ENCODE measurements at regions not wholly inside any gene's neighbourhood (a gene's known extent, or its start where the extent isn't known, plus 50 kb on each side); places are given as distances from the start of the nearest gene placed in this dataset.

DNA sequence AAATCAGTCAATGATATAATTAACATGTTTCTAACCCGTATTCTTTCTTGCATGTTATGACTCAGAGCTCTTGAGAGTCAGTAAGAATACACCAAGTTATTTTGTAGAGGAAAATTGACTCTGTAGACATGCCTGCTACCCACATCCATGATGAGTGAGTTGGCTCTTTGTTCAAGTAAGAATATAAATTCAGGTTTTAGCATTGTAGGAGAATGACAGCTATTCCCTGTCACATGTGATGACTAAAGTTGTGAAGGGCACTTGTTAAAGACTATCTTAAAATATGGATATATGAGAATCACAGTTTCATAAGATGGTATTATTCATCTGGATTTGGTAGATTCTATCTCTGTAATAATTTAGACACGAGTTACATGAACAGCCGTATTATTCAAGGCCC is 209.1 kb downstream of the CCDC59 start:
- no peak for DNase-seq

DNA sequence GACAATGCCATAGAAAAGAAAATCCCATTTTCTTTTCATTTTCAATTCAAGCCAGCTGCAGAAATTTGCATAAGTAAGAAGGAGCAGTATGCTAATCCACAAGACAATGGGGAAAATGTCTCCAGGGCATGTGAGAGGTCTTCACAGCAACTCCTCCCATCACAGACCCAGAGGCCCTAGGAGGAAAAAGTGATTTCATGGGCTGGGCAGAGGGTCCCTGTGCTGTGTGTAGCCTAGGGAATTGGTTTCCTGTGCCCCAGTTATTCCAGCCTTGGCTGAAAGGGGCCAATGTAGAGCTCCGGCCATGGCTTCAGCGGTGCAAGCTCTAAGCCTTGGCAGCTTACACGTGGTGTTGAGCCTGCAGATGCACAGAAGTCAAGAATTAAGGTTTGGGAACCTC is 211.4 kb downstream of the CCDC59 start:
- DNase-seq = no peak

DNA sequence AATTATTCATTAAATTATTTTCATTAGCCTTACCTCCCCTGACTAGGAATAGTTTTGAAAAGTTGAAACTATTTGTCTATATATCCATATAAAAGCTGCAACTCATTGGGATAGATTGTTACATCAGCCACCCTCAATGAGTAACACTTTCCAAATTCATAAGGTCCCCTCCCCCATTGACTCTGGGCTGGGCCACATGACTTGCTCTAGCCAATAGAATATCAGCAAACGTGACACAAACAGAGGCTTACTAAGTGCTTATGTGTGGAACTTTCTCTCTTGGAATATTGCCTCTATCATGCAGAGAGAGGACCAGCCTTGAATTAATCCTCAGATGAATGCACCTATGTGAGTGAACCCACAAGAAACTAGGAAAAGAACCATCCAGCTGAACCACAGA is 213.7 kb downstream of the CCDC59 start:
- no peak for DNase-seq

DNA sequence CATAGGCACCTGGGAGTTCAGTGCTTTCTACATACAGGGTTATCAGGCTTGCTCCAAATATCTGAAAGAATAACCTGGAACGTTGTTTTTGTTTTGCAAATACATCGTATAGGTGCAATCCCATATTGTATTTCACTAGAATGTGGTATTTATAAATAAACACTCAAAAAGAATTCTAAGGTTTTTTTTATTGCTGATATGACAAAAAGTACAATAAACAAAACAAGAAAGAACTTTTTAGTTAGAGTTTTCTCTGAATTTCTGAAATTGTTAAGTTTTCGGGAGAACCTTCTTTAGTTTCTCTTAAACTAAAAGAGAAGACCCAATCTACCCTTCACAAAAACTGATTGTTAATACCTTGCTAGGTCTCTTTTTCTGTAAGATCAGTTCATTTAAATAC is 225.8 kb downstream of the CCDC59 start:
- DNase-seq = no peak

DNA sequence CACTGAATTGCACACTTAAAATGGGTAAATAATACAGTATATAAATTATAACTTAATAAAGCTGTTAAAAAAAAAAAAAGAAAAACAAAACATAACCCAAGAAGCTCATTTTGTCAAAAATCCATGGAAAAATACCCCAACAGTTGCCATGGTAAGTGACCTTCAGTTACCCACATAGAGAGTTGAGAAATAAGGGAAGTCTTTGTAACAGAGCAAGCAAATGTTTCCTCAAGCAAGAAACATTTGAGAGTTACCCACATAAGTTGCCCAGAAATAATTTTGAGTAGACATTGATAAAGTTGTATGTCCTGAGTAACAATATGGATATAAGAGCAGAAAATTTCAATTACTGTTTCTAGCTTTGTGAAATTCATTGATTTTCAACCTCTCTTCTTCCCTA is 227.4 kb downstream of the CCDC59 start:
- no peak for DNase-seq

DNA sequence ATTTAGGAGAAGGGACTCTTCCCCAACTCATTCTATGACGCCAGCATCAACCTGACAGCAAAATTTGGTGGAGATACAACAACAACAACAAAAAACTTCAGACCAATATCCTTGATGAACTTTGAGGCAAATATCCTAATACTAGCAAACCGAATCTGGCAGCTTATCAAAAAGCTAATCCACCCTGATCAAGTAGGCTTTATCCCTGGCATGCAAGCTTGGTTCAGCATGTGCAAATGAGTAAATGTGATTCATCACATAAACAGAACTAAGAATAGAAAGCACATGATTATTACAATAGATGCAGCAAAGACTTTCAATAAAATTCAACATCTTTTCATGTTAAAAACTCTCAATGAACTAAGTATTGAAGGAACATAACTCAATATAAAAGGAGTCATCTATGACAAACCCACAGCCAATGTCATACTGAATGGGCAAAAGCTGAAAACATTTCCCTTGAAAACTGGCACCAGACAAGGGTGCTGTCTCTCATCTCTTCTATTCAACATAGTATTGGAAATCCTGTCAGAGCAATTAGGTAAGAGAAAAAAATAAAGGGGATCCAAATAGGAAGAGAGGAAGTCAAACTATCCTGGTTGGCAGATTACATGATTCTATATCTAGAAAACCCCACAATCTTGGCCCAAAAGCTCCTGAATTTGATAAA is 233.3 kb downstream of the CCDC59 start:
- no peak for DNase-seq

DNA sequence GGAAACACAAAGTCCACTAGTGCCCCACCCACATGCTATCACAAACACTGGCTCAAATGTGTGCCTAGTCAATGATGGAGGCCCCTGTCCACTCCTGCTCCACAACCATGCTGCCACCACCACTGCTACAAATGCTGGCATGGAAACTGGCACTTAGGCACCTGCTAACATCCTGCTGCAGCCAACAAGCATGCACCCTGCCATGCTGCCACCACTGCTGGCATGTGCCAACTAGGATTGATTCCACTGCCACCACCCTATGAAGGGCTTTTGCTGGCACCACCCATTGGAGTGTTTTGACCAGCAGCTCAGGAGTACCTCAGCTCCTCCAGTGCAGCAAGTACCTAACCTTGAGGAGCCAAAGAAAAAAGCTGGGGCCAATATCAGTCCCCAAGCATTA is 236.6 kb downstream of the CCDC59 start:
- no peak for DNase-seq

DNA sequence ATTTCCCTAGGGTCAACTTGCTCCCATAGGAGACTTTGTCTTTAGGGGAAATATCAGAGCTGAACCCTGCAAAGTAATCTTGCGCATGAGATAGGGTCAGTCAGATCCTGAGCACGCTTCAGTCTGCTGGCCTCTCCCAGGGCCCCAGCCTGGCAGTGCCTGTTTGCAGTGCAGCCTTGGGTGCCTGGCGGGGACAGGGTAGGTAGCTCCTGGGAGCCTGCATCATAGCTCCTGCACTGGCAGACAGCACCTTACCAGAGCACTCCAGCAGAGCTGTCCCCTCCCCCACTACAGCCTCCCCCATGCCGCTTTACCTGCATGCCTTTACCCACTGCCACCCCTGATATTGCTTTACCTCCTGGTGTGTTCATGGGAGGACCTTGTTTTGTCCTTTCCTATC is 237.3 kb downstream of the CCDC59 start:
- DNase-seq = no peak

DNA sequence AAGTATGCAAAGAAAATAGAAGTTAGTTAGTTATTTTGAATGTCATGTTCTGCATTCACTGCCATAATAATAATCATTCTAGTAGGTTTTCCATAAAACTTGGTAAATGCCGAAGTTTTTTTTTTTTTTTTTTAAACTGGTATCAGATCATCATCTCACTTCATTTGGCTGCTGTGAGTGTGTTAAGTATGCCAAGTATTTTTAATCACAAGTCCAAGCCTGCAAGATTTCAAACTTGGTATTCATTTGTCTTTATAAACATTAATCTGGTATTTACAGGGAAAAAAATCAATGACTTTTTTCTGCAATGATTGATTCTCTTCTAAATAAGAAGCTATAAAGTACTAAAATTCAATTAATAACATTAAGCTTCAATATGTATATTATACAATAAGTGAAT is 248.9 kb downstream of the CCDC59 start:
- no peak for DNase-seq

DNA sequence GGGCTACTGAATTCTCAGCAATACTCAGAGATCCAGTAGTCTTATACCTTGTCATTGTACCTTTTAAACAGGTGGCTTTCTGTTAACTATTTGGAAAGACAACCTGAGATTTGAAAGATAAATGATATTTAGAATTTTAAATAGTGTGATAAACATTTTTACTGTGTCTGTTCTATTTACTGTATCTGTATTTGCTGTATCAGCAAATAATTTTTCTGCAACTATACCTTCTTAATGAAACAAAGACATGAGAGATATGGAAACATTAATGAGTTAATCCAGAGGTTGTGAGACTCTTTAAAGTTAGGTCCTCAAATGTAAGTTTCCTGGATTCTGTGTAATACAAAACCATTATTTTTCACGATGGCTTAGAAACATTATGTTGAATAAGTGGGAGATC is 249.6 kb downstream of the CCDC59 start:
- no peak for DNase-seq

DNA sequence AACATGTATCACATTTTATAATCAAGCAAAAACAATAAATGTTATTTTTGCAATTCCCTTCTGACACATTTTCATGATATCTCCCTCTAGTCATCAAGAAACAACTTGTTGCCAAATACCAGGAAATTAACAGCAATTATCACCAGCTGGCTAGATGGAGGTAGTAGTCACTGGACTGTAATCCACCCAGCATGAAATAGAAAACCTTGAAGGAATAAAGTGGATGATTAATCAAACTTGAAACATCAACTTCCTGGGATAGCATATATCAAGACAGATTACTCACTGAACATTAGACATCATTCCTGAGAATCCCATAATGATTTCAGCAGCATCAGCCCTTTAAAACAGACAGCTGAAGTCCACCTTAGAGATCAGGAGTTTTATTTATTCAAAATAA is 259.0 kb downstream of the CCDC59 start:
- DNase-seq = no peak

DNA sequence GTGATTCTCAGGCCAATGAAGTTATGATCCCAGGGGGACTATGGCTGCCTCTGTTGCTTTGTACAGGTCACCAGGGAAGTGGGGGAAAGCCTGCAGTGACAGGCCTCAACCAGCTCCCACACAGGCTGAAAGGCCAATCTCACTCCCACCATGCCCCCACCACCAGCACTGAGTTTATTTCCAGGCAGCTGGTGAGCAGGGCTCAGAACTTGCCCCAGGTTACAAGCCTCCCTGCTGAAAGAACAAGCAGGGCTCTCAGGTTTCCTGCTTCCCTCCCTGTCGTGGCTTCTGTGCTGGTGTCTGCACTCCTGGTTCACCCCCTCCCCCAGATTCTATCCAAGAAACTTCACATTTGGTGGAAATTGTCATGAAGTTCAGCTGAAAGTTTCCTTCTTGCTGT is 260.3 kb downstream of the CCDC59 start:
- no peak for DNase-seq

DNA sequence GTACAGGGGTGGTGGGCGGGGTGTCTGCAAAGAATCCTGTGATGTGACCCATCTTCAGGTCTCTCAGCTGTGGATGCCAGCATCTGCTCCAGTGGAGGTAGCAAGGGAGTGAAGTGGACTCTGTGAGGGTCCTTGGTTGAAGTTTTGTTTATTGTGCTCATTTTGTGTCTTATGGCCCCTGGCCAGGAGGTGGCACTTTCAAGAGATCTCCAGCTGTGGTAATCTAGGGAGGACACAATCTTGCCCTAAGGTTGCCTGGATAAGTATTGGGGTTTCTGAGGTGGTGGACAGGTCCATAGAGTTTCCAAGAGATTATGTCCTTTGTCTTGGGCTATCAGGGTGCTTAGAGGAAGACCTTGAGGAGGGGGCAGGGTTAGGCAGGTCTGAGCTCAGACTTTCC is 260.7 kb downstream of the CCDC59 start:
- DNase-seq = no peak

DNA sequence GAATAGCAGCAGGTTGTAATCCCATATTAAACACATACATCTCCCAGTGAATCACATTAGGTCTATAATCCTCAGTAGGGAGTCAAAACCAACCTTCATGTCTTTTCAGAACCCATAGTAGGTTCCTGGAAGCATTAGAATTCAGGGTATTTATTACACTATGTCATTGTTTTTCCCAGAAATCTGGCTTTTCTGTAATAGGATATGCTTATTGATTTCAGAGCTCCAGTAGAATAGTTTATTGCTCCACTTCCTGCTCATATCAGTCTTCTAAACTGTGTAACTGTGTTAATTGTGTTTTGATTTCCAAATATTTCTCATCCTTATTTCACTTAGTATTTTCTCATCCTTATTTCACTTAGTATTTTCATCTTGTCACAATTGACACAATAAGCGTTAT is 268.0 kb downstream of the CCDC59 start:
- no peak for DNase-seq

DNA sequence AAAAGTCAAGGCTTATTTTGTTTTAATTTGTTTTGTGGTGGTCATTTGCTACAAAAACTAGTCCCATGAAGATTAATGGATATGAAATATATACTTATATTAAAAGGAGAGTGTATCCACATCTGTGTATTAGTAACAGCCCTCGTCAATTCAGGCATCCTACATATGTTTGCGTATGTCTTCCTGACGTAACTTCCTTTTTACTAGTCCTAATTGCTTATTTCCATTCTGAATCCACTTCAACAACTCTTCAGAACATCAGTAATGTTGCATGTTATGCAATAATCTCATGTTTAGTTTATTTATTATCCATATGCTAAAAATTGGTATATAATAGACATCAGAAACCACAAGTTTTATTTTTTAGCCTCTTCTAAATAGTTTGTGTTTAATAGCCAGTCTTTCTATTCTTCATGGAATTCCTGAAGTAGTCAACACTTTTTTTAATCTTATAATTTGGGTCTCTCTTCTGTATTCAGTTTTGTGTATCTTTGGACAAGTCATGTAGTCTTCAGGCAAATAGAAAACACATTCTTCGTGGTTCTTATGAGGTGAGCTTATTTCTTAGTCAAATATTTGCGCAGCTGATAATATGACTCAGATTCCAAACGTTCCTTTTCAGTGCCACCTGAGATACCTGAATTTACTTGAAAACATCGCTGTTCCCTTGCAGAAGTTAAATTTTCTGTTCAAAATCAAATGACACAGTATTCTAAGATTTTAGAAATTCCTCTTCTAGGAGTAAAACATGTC is 268.6 kb downstream of the CCDC59 start:
- no peak for DNase-seq

DNA sequence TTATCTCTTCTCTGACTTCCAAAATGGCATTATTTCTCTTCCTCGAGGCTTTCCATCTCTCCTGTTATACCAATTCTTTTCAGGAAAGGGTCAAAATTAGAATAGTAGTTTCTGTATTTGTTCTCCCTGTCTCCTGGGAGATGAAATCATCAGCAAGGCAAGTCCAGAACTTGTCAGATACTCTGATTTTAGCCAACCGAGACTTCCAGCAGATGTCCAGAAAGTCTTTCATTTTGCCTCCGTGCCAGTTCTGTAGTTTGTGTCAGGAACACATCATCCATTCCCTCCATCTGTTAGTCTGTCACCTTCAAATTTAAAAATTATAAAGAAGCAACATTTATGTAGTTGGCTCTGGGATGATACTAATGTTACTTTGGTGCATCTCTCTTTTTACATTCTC is 275.7 kb downstream of the CCDC59 start:
- no peak for DNase-seq

DNA sequence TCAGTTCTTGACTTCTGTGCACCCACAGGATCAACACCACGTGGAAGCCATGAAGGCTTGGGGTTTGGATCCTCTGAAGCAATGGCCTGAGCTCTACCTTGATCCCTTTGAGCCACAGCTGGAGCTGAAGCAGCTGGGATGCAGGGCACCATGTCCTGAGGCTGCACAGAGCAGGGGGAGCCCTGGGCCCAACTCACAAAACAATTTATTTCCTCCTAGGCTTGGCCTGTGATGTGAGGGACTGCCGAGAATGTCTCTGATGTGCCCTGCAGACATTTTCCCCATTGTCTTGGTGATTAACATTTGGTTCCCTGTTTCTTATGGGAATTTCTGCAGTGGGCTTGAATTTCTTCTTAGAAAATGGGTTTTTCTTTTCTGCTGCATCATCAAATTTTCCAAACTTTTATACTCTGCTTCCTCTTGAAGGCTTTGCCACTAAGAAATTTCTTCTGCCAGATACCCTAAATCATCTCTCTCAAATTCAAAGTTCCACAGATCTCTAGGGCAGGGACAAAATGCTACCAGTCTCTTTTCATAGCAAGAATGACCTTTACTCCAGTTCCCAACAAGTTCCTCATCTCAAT is 288.2 kb downstream of the CCDC59 start:
- no peak for DNase-seq

DNA sequence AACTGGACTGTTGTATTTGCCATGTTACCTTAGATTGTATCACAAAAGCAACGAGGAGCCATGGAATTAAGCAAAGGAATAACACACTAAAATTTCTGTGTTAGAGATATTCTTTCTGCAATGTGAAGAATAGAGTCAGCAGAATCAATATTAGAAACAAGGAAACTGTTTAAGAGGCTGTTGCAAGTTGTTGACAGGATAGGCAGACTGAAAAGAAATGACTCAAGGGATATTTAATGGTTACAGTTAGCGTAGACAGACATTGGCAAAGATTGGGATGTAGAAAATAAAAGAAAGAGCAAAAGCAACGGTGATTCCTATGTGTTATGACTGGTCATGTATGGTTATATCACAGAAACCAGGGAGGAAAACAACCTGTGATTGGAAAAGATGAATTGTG is 299.0 kb upstream of the PPFIA2 start:
- no peak for DNase-seq

DNA sequence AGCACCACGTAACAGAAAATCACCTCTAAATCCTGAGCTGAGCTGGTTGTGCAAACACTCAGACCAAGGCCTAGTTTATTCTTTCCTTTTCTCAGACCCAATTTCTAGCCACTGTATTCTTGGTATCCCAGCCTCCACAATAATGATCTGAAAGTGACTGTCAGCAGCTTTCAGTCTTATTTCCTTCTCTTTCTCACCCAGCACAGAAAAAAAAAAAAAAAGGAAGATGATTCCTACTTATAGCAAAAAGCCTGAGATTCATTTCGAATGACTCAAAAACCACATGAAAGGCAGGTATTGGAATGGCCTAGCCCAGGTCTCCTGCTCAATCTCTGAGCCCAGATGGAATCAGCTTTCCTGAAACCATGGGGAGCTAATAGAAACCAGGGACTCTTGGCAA is 298.6 kb upstream of the PPFIA2 start:
- DNase-seq = no peak

DNA sequence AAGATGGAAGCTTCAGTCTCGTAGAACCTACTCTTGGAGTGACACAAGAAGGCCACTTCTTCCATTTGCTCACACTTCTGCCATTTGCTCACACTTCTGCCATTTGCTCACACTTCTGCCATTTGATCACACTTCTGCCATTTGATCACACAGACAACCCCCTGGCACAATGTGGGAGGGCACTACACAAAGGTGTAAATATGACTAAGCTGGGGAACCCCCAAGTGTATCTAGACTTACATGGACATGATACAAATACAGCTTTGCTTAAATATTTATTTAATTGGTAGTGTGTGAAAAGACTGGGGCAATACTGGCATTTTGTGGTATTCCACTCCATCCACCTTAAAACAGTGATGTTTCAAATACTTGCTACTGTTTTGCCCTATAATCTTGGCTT is 296.2 kb upstream of the PPFIA2 start:
- DNase-seq = no peak

DNA sequence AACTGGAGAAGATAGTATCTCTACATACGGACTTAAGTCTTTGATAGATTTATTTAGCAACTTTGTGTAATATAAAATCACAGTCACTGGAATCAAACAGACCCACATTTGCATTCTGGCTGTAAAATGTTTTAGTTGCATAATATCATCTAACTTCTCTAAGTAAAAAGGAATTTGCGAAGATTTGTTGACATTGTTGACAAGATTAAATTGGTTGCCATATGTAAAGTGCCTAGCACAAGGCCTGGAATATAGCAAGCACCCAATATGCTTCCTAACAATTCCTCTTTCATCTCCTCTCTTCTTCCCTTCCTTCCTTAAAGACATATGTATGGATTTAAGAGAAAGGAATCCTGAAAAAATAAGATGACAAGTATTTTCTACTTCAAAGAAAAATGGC is 295.4 kb upstream of the PPFIA2 start:
- no peak for DNase-seq

DNA sequence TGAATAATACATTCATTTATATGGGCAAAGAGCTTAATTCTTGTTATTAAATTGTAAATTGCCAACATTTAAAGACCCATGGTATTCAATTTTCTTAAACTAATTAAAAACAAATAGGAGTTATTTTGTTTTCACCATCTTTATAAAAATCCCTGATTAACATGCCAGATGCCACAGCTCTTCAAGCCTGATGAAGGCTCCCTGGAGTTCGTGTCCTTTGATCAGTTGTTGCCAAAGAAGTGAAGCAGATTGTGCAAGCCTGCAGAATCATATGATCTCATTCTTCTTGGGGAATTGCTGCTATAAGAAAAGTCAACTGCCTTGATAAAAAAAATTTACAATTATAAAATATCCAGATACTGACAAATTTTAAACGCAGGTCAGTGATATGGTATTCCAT is 288.3 kb upstream of the PPFIA2 start:
- no peak for DNase-seq

DNA sequence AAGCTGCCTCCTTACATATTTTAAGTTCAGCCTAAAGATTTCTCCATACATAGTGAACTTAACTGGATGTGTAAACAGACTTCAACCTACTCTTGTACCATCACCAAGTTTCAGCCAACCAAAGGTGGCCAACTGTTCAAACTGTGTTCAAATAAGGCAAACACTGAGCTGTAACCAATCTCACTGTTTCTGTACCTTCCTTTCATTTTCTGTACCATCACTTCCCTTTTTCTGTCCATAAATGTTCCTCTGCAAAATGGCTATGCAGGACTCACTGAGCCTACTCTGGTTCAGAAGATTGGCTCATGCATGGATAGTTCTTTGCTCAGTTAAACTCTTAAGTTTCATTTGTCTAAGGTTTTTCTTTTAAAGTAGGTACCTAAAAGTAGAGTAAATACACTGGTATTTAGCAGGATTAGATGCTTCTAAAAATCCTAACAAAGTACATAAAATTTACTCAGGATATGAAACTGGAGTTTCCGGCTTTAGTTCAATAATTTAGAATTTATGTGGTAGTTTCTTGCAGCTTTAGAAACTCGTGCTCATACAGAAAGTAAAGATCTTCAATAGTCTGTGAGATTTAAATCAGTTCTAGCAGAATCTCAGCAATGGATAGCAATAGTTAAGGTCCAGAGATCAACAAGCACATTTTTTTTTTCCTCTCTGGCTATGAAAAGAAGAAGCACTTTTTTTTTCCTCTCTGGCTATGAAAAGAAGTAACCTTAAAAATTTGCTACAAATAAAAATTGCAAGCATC is 282.0 kb upstream of the PPFIA2 start:
- DNase-seq = no peak

DNA sequence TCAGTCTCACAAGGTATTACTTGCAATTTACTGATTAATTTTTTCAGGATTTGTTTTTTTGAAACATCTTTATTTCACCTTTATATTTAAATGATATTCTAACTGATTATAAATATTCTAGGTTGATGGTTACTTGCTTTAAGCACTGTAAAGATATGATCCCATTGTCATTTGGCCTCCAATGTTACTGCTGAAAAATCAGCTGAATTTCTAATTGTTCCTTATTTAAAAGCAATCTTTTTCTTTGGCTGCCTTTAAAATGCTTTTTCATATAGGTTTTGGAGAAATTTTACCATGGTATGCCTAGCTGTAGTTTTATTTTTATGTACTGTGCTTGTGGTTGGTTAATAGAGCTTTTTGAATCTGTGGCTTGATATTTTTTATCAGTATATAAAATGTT is 275.6 kb upstream of the PPFIA2 start:
- no peak for DNase-seq
